ENCODE measurements at regions not wholly inside any gene's neighbourhood (a gene's known extent, or its start where the extent isn't known, plus 50 kb on each side); places are given as distances from the start of the nearest gene placed in this dataset.

- in situ Hi-C loops (cut with MboI; ENCODE audit: low sequenced_read_pairs): no loop called here
These were observed 556.7 kb downstream of the LRRC70 start for GRCh38 chr5:63135291-63135690.

More at GRCh38 chr5:63135291-63135690, 556.7 kb downstream of the LRRC70 start:
- Histone ChIP-seq H2AK9ac (replicated peaks; ENCODE audit: low read depth, low read length, poor library complexity) (no peak overlapping the region), H4K5ac (ENCODE audit: low read depth, low read length) (no peak overlapping the region), H2BK20ac (ENCODE audit: low read depth, low read length) (no peak overlapping the region), H3K79me1 (ENCODE audit: low read depth in 1 of 2, low read length in 2 of 2) (no peaks in the 10 kb centered on the region), H3K9ac (ENCODE audit: low read depth, low read length) (no peak overlapping the region), H3K14ac (replicated peaks; ENCODE audit: low read depth, low read length) (no peak overlapping the region), H3K9me3 (ENCODE audit: control insufficient read depth, insufficient read depth, low read length) (0 out of 2 replicates have a peak, but pooled peaks cover 2% of the 10 kb centered on the region), H4K91ac (ENCODE audit: insufficient read depth, low read depth, low read length) (no peak overlapping the region), H3K4me3 (ENCODE audit: insufficient read depth, low read depth, low read length) (no peak overlapping the region), H2BK120ac (ENCODE audit: low read depth, low read length) (no peak overlapping the region), H4K20me1 (ENCODE audit: insufficient read depth, low read length) (no peaks in the 10 kb centered on the region), H2AK5ac (ENCODE audit: low read depth, low read length) (no peak overlapping the region), H3K18ac (ENCODE audit: low read depth, low read length) (no peak overlapping the region), H3K56ac (ENCODE audit: extremely low read depth, insufficient read depth, low read length) (no peak overlapping the region), H2BK5ac (ENCODE audit: low read depth, low read length, poor library complexity, severe bottlenecking) (no peak overlapping the region), H3K27ac (ENCODE audit: insufficient read depth, low read length) (no peak overlapping the region), H3K4me2 (ENCODE audit: low read depth, low read length) (no peak overlapping the region), H3K23ac (ENCODE audit: low read depth, low read length) (no peak overlapping the region), H3K4me1 (ENCODE audit: control insufficient read depth, insufficient read depth, low read length) (no peaks in the 10 kb centered on the region), H3K36me3 (ENCODE audit: control insufficient read depth, insufficient read depth, low read length) (no peaks in the 10 kb centered on the region), H3K27me3 (ENCODE audit: control insufficient read depth, insufficient read depth, low read length) (no peaks in the 10 kb centered on the region), H3K9me1 (ENCODE audit: insufficient read depth, low read length) (no peaks in the 10 kb centered on the region), H2BK15ac (ENCODE audit: low read depth, low read length) (no peak overlapping the region), H4K8ac (ENCODE audit: low read depth in 2 of 2, low read length in 2 of 2) (no peak overlapping the region), H2AFZ (replicated peaks; ENCODE audit: low read length, poor library complexity) (no peak overlapping the region), H3K4ac (ENCODE audit: low read depth, low read length) (no peak overlapping the region)
- WGBS, 2 experiments (ENCODE audit: extremely low coverage in 2 of 2, insufficient read length in 1 of 2): no CpG with 5 or more reads among the region's 4 CpGs
- intact Hi-C loops (cut with micrococcal nuclease): no loop called here
- POLR2A ChIA-PET (ENCODE audit: unreplicated experiment): no interaction called here
- CTCF ChIA-PET: no interaction called here
- BruUV-seq (replicated peaks): no TSS peak
- ATAC-seq (ENCODE audit: low read depth) (no peak), DNase-seq (no peak)
- dilution Hi-C loops (cut with HindIII; ENCODE audit: low sequenced_read_pairs, unreplicated experiment): no loop called here
- TF ChIP-seq SMC3 (IDR thresholded peaks at IDR 0.05; ENCODE audit: low read depth, low read length) (no peak), POLR2A (IDR thresholded peaks at IDR 0.05; ENCODE audit: low read depth, low read length) (no peak)

All from IMR-90 (cell line).